ENCODE measurements at regions not wholly inside any gene's neighbourhood (a gene's known extent, or its start where the extent isn't known, plus 50 kb on each side); places are given as distances from the start of the nearest gene placed in this dataset.
"Not testable (repeated sequence)": the region's sequence is repeated elsewhere in the genome, so short reads cannot be mapped to it uniquely, and the experiment has no call there.

- DNase-seq = not testable (repeated sequence)
Measured at GRCh38 chr7:65519751-65520150, 146.1 kb downstream of the ZNF92 start.

GRCh38 chr7:65545465-65546161 is 172.0 kb downstream of the ZNF92 start:
- not testable (repeated sequence) for DNase-seq

- DNase-seq = not testable (repeated sequence)
Measured at GRCh38 chr7:65549589-65550443, 176.2 kb downstream of the ZNF92 start.

- DNase-seq = not testable (repeated sequence)
Measured at GRCh38 chr7:65550444-65550809, 176.8 kb downstream of the ZNF92 start.

- not testable (repeated sequence) for DNase-seq
Measured at GRCh38 chr7:65551042-65551441, 177.4 kb downstream of the ZNF92 start.

- DNase-seq = not testable (repeated sequence)
Measured at GRCh38 chr7:65554553-65555476, 181.2 kb downstream of the ZNF92 start.

GRCh38 chr7:65558584-65558983 is 184.9 kb downstream of the ZNF92 start:
- DNase-seq = not testable (repeated sequence)

- not testable (repeated sequence) for DNase-seq
Measured at GRCh38 chr7:65561786-65562372, 188.2 kb downstream of the ZNF92 start.

- not testable (repeated sequence) for DNase-seq
Measured at GRCh38 chr7:65562522-65562921, 188.9 kb downstream of the ZNF92 start.

- DNase-seq = not testable (repeated sequence)
Measured at GRCh38 chr7:65563333-65563732, 189.7 kb downstream of the ZNF92 start.

- not testable (repeated sequence) for DNase-seq
Measured at GRCh38 chr7:65568226-65568625, 194.6 kb downstream of the ZNF92 start.

- not testable (repeated sequence) for DNase-seq
Measured at GRCh38 chr7:65570990-65571389, 197.3 kb downstream of the ZNF92 start.

GRCh38 chr7:65572581-65572980 is 198.9 kb downstream of the ZNF92 start:
- not testable (repeated sequence) for DNase-seq

GRCh38 chr7:65576370-65576769 is 202.7 kb downstream of the ZNF92 start:
- DNase-seq = not testable (repeated sequence)

- DNase-seq = not testable (repeated sequence)
Measured at GRCh38 chr7:65582518-65583119, 209.0 kb downstream of the ZNF92 start.

GRCh38 chr7:65602495-65602894 is 228.8 kb downstream of the ZNF92 start:
- not testable (repeated sequence) for DNase-seq

- no peak for DNase-seq
Measured at GRCh38 chr7:65609131-65609530, 235.5 kb downstream of the ZNF92 start.

- DNase-seq = not testable (repeated sequence)
Measured at GRCh38 chr7:65613644-65614289, 240.1 kb downstream of the ZNF92 start.

GRCh38 chr7:65616111-65616510 is 242.5 kb downstream of the ZNF92 start:
- DNase-seq = not testable (repeated sequence)

- not testable (repeated sequence) for DNase-seq
Measured at GRCh38 chr7:65620216-65620615, 246.6 kb downstream of the ZNF92 start.

- DNase-seq = peak; percentile 2
Measured at GRCh38 chr7:65621580-65622201, 248.0 kb downstream of the ZNF92 start.

All from NCI-H2171 treated with DMSO at 0.1 percent for 48 hours (cell line).